DND-41 (cell line): ENCODE measurements at regions not wholly inside any gene's neighbourhood (a gene's known extent, or its start where the extent isn't known, plus 50 kb on each side); places are given as distances from the start of the nearest gene placed in this dataset.
"Not testable (repeated sequence)": the region's sequence is repeated elsewhere in the genome, so short reads cannot be mapped to it uniquely, and the experiment has no call there.

Experiments used
- ATAC-seq: fragments of 200-7000 bp; cut with Tn5 transposase; 3 replicates; pipeline ENCODE4 v1.9.1; 2021; ENCODE audit warnings: low read depth; ENCODE audit not compliant: insufficient read depth
- DNase-seq: peaks from one replicate; pipeline ENCODE4 v3.0.0-alpha.2; 2020
- H2AFZ ChIP-seq: 2 replicates; pipeline ENCODE4 v1.6.0; 2012; ENCODE audit warnings: low read depth, low read length
- H3K27ac ChIP-seq: 2 replicates; pipeline ENCODE4 v1.5.1; 2012; ENCODE audit warnings: low read length, inconsistent platforms
- H3K27me3 ChIP-seq: fragments of 200-600 bp; sonication (generic); 2 replicates; pipeline ENCODE4 v1.6.0; 2012; ENCODE audit warnings: low read length, mild to moderate bottlenecking, inconsistent platforms; ENCODE audit not compliant: insufficient read depth, poor library complexity
- H3K36me3 ChIP-seq: 2 replicates; pipeline ENCODE4 v1.5.1; 2012; ENCODE audit warnings: low read length, inconsistent platforms; ENCODE audit not compliant: insufficient read depth
- H3K4me1 ChIP-seq: 2 replicates; pipeline ENCODE4 v1.5.1; 2012; ENCODE audit warnings: mild to moderate bottlenecking, low read length; ENCODE audit not compliant: insufficient read depth
- H3K4me2 ChIP-seq: 2 replicates; pipeline ENCODE4 v1.6.0; 2012; ENCODE audit warnings: mild to moderate bottlenecking, moderate library complexity, low read length, inconsistent platforms; ENCODE audit not compliant: insufficient read depth
- H3K4me3 ChIP-seq, 2 experiments: fragments of 200-600 bp in 1 of 2; shearing (Covaris generic) in 1 of 2; 2 replicates each; pipeline ENCODE4 v1.5.1; 2012 to 2016; ENCODE audit warnings: inconsistent platforms in 2 of 2, low read length in 2 of 2, mild to moderate bottlenecking in 2 of 2, low read depth in 1 of 2, moderate library complexity in 1 of 2
- H3K79me2 ChIP-seq: 2 replicates; pipeline ENCODE4 v1.6.0; 2012; ENCODE audit warnings: low read length, inconsistent platforms; ENCODE audit not compliant: insufficient read depth
- H3K9ac ChIP-seq: 2 replicates; pipeline ENCODE4 v1.6.0; 2012; ENCODE audit warnings: low read depth, mild to moderate bottlenecking, inconsistent platforms, low read length, moderate library complexity
- H3K9me3 ChIP-seq: 2 replicates; pipeline ENCODE4 v1.5.1; 2012; ENCODE audit warnings: low read length, moderate library complexity, mild to moderate bottlenecking, inconsistent platforms; ENCODE audit not compliant: insufficient read depth, severe bottlenecking
- H4K20me1 ChIP-seq: 2 replicates; pipeline ENCODE4 v1.6.0; 2012; ENCODE audit warnings: low read length; ENCODE audit not compliant: insufficient read depth
- CTCF ChIP-seq: IDR thresholded peaks from 2 replicates; pipeline ENCODE4 v1.5.1; 2012; ENCODE audit warnings: borderline replicate concordance, low read length, moderate library complexity, mild to moderate bottlenecking; ENCODE audit not compliant: poor library complexity, severe bottlenecking; ENCODE audit errors: extremely low read depth
- EZH2 ChIP-seq: IDR thresholded peaks from 3 replicates; pipeline ENCODE4 v1.6.1; 2012; ENCODE audit warnings: borderline replicate concordance, low read depth, mild to moderate bottlenecking, moderate library complexity, low read length, inconsistent platforms; ENCODE audit not compliant: severe bottlenecking

GRCh38 chr7:51607447-51607846 lies 290.8 kb upstream of the COBL start:
- H3K9me3 ChIP-seq = no peaks in the 10 kb centered on the region
- TF ChIP-seq EZH2 (no peak), CTCF (no peak)
- H3K36me3 ChIP-seq = no peaks in the 10 kb centered on the region
- ATAC-seq (no peak), DNase-seq (no peak)
- no peak overlapping the region for H3K4me2 ChIP-seq
- H3K27ac ChIP-seq = no peak overlapping the region
- H3K4me3 ChIP-seq = no peak overlapping the region
- H3K4me1 ChIP-seq = no peaks in the 10 kb centered on the region
- H2AFZ ChIP-seq = no peak overlapping the region
- H3K9ac ChIP-seq = no peak overlapping the region
- no peaks in the 10 kb centered on the region for H4K20me1 ChIP-seq
- H3K27me3 ChIP-seq = no peaks in the 10 kb centered on the region
- H3K79me2 ChIP-seq = no peaks in the 10 kb centered on the region

GRCh38 chr7:51606601-51607154 lies 290.1 kb upstream of the COBL start:
- Histone ChIP-seq H3K4me1 (no peaks in the 10 kb centered on the region), H3K27me3 (no peaks in the 10 kb centered on the region), H2AFZ (no peak overlapping the region), H3K27ac (no peak overlapping the region), H3K79me2 (no peaks in the 10 kb centered on the region), H3K9me3 (peaks cover 3% of the 10 kb centered on the region), H3K4me2 (no peak overlapping the region), H3K4me3 (no peak overlapping the region), H4K20me1 (no peaks in the 10 kb centered on the region), H3K9ac (no peak overlapping the region), H3K36me3 (no peaks in the 10 kb centered on the region)
- TF ChIP-seq CTCF (no peak), EZH2 (no peak)
- ATAC-seq (no peak), DNase-seq (no peak)

- Histone ChIP-seq H3K27me3 (no peaks in the 10 kb centered on the region), H3K4me1 (no peaks in the 10 kb centered on the region), H4K20me1 (no peaks in the 10 kb centered on the region), H3K79me2 (no peaks in the 10 kb centered on the region), H3K4me2 (no peak overlapping the region), H3K4me3 (no peak overlapping the region), H3K9ac (no peak overlapping the region), H2AFZ (no peak overlapping the region), H3K27ac (no peak overlapping the region), H3K9me3 (peaks cover 3% of the 10 kb centered on the region), H3K36me3 (no peaks in the 10 kb centered on the region)
- TF ChIP-seq EZH2 (no peak), CTCF (no peak)
- ATAC-seq = no peak
- no peak for DNase-seq
Observed at GRCh38 chr7:51602376-51602775, 285.8 kb upstream of the COBL start.

GRCh38 chr7:51601461-51601860 lies 284.9 kb upstream of the COBL start:
- Histone ChIP-seq H3K27ac (no peak overlapping the region), H3K36me3 (no peaks in the 10 kb centered on the region), H3K4me3 (no peak overlapping the region), H3K9ac (no peak overlapping the region), H3K27me3 (no peaks in the 10 kb centered on the region), H3K4me2 (no peak overlapping the region), H3K79me2 (no peaks in the 10 kb centered on the region), H3K9me3 (peaks cover 3% of the 10 kb centered on the region), H4K20me1 (no peaks in the 10 kb centered on the region), H2AFZ (no peak overlapping the region), H3K4me1 (no peaks in the 10 kb centered on the region)
- DNase-seq (no peak), ATAC-seq (no peak)
- TF ChIP-seq CTCF (no peak), EZH2 (no peak)

- H3K27ac ChIP-seq, H3K4me3 ChIP-seq, H3K4me1 ChIP-seq, H3K36me3 ChIP-seq, ATAC-seq, H3K9me3 ChIP-seq, DNase-seq, H3K4me2 ChIP-seq, H3K79me2 ChIP-seq, H3K27me3 ChIP-seq, H3K9ac ChIP-seq, H4K20me1 ChIP-seq, H2AFZ ChIP-seq: not testable (repeated sequence)
Observed at GRCh38 chr7:51599935-51600334, 283.3 kb upstream of the COBL start.
